ENCODE measurements at regions not wholly inside any gene's neighbourhood (a gene's known extent, or its start where the extent isn't known, plus 50 kb on each side); places are given as distances from the start of the nearest gene placed in this dataset.

DNA sequence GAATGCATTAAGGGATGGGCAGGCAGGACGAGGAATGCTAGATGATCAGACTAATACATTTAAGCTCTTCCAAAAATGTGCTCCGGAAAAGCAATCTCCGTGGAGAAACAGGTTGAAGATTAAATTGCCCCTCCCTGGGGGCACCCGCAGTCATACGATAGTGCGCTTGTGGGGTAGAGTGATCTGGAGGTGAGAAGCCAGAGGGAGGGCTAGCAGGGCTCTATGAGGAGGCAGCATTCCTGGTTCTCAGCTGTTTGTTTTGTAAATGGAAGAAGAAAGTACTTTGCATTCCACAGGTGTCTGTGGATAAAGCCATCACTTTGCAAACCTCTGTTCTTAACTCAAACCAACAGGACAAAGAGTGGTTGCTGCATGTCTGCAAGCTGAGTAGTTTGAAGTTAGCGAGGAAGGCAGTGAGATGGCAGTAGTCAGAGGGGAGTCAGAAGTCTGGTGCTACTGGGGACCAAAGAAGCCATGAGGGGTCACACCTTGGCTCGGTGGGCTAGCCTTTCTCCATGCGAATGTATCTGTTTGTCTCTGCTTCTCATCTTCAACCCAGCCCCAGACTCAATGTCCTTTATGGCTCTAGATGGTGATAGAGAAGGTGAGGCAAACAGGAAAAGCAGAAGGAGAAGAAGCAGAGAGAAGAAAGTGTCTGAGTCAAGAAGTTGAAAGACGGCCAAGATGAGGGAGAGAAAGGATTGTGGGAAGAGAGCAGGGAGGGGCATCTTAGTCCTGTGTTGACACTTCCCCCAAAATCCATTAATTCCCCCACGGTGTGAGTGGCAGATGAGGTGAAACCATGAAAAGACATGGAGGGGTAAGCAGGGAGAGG, 65.2 kb upstream of the GJA8 start:
- DNase-seq (ENCODE audit: low read depth in 1 of 2, low spot score in 1 of 2) (no peak), FAIRE-seq (no peak), ATAC-seq (no peak)
- Histone ChIP-seq H3K27ac (no peak overlapping the region), H3K4me1 (no peaks in the 10 kb centered on the region), H3K9me3 (no peaks in the 10 kb centered on the region), H3K4me3 (no peak overlapping the region), H3K4me2 (no peak overlapping the region; the same call in 2 of the 3 replicates)
- WGBS (ENCODE audit: missing lambda C conversion rate) = 47% methylated on average over 11 of the region's 11 CpGs
- POLR2A ChIA-PET = no interaction called here
- no peak for TF ChIP-seq FOSB (CRISPR knock-in tag; IDR thresholded peaks at IDR 0.05)
- TF ChIP-seq RNF2 (IDR thresholded peaks at IDR 0.05; ENCODE audit: borderline replicate concordance, low read depth) = no peak
- no peak for TF ChIP-seq JUNB (IDR thresholded peaks at IDR 0.05)
- TF ChIP-seq HMGXB4 (CRISPR knock-in tag; IDR thresholded peaks at IDR 0.05; ENCODE audit: borderline replicate concordance) = no peak
- no peak for TF ChIP-seq EHMT2 (IDR thresholded peaks at IDR 0.05; ENCODE audit: low read depth)
- no peak for TF ChIP-seq ZNF302 (CRISPR knock-in tag; IDR thresholded peaks at IDR 0.05)
- no peak for TF ChIP-seq ZC3H11A (IDR thresholded peaks at IDR 0.05)
- no peak for TF ChIP-seq FOSL2 (IDR thresholded peaks at IDR 0.05)
- no peak for TF ChIP-seq FOSL2 (CRISPR knock-in tag; IDR thresholded peaks at IDR 0.05)
- TF ChIP-seq EHF (CRISPR knock-in tag; IDR thresholded peaks at IDR 0.05) = no peak
- TF ChIP-seq HOXB13 (CRISPR knock-in tag; IDR thresholded peaks at IDR 0.05; ENCODE audit: low read depth) = no peak
- TF ChIP-seq MAZ (IDR thresholded peaks at IDR 0.05; ENCODE audit: borderline replicate concordance, low read depth, low read length) = no peak
- CTCF ChIA-PET = no interaction called here

- DNase-seq (ENCODE audit: low read depth in 1 of 2, low spot score in 1 of 2) = no peak
- 9% methylated on average over 2 of the region's 2 CpGs for WGBS (ENCODE audit: missing lambda C conversion rate)
- no peak overlapping the region; the same call in 2 of the 3 replicates for H3K4me2 ChIP-seq
- no peak overlapping the region for H3K27ac ChIP-seq
- FAIRE-seq = no peak
- no peak for TF ChIP-seq RAD21 (conservative IDR thresholded peaks at IDR 0.05 in 1 of 2, IDR thresholded peaks at IDR 0.05 in 1 of 2)
- TF ChIP-seq, protein P1, sequence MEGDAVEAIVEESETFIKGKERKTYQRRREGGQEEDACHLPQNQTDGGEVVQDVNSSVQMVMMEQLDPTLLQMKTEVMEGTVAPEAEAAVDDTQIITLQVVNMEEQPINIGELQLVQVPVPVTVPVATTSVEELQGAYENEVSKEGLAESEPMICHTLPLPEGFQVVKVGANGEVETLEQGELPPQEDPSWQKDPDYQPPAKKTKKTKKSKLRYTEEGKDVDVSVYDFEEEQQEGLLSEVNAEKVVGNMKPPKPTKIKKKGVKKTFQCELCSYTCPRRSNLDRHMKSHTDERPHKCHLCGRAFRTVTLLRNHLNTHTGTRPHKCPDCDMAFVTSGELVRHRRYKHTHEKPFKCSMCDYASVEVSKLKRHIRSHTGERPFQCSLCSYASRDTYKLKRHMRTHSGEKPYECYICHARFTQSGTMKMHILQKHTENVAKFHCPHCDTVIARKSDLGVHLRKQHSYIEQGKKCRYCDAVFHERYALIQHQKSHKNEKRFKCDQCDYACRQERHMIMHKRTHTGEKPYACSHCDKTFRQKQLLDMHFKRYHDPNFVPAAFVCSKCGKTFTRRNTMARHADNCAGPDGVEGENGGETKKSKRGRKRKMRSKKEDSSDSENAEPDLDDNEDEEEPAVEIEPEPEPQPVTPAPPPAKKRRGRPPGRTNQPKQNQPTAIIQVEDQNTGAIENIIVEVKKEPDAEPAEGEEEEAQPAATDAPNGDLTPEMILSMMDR (IDR thresholded peaks at IDR 0.05) = no peak
- TF ChIP-seq POLR2A (IDR thresholded peaks at IDR 0.05; ENCODE audit: low read length) = no peak
- no peak for TF ChIP-seq HDAC2 (IDR thresholded peaks at IDR 0.05)
- no peak for TF ChIP-seq HOXB5 (CRISPR knock-in tag; IDR thresholded peaks at IDR 0.05)
- no peak for TF ChIP-seq RFX5 (IDR thresholded peaks at IDR 0.05)
- no peak for TF ChIP-seq ZSCAN20 (CRISPR knock-in tag; IDR thresholded peaks at IDR 0.05)
- TF ChIP-seq, protein P2, sequence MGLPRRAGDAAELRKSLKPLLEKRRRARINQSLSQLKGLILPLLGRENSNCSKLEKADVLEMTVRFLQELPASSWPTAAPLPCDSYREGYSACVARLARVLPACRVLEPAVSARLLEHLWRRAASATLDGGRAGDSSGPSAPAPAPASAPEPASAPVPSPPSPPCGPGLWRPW (IDR thresholded peaks at IDR 0.05) = no peak
- TF ChIP-seq CBX8 (IDR thresholded peaks at IDR 0.05) = no peak
- TF ChIP-seq SMC3 (IDR thresholded peaks at IDR 0.05) = no peak
- no peak for TF ChIP-seq HOXB13 (CRISPR knock-in tag; IDR thresholded peaks at IDR 0.05; ENCODE audit: low read depth)
- ChIA-PET CTCF (no interaction called here), POLR2A (no interaction called here)
- H3K4me3 ChIP-seq = no peak overlapping the region
- no peaks in the 10 kb centered on the region for H3K9me3 ChIP-seq
- ATAC-seq = no peak
- H3K4me1 ChIP-seq = no peaks in the 10 kb centered on the region
Observed at GRCh38 chr1:147837964-147838292, 64.7 kb upstream of the GJA8 start.

All from A549 (cell line).